HG03439 (cell line): ENCODE measurements at regions not wholly inside any gene's neighbourhood (a gene's known extent, or its start where the extent isn't known, plus 50 kb on each side); places are given as distances from the start of the nearest gene placed in this dataset.
"Not testable (repeated sequence)": the region's sequence is repeated elsewhere in the genome, so short reads cannot be mapped to it uniquely, and the experiment has no call there.

Experiments
- ATAC-seq: cut with Tn5 transposase; IDR thresholded peaks from one replicate; pipeline ENCODE4 v1.9.1; 2021; ENCODE audit warnings: mild to moderate bottlenecking, moderate library complexity; ENCODE audit not compliant: unreplicated experiment

DNA sequence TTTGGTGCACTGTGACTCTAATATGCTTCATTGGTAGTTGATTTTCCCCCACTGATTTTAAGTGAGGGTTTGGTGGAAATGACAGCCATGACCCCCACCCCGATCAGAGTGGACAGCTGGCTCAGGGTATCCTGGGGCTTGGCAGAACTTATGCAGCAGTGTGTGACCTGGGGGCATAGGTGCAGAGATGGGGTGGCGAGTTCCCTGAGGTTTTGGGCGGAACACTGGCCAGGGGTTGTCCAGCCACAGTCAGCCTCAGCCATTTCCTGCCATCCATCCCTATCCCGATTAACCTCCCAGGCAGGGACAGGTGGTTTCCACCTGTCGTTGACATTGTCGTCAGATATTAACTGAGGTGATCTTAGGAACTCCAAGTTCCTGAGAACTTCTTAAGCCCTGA, 155.8 kb upstream of the CHST15 start:
- ATAC-seq, result no peak

DNA sequence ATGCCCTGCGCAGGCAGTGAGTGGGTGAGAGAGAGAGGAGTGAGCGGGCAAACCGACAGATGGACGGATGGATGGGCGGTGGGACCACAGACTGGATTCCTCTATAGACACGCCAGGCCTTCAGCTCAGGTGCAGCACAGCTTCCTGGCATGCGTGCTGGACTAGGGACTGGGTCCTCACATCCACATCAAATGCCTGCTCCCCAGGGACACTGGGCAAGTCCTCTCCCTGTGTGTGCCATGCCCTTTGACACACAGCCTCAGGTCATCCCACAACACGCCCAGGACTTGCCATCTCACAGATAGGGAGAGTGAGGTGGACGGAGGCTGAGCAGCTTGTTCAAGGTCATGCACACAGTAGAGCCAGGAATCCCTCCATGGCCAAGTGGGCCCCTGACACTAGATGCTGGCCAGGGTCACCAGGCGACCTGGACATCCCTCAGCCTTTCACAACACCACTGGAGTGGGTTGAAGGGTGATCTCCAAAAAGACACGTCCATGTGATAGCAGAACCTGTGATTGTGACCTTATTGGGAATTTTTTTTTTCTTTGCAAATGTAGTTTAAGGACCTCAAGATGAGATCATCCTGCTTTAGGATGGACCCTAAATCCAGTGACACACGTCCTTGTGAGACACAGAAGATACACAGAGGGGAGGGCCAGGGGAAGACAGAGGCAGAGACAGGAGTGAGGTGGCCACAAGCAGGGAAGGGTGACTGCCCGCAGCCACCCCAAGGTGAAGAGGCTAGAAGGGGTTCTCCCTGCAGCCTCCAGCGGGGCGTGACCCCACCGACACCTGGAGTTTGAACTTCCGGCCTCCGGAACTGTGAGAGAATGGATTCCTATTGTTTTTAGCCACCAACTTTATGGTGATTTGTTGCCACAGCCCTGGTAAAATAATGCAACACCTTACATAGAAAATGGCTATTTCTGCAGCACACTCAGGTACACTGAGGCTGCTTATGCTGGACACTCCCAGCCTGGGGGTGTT, 155.0 kb upstream of the CHST15 start:
- ATAC-seq, result no peak

GRCh38 chr10:124245806-124246440, 152.5 kb upstream of the CHST15 start:
- no peak for ATAC-seq

DNA sequence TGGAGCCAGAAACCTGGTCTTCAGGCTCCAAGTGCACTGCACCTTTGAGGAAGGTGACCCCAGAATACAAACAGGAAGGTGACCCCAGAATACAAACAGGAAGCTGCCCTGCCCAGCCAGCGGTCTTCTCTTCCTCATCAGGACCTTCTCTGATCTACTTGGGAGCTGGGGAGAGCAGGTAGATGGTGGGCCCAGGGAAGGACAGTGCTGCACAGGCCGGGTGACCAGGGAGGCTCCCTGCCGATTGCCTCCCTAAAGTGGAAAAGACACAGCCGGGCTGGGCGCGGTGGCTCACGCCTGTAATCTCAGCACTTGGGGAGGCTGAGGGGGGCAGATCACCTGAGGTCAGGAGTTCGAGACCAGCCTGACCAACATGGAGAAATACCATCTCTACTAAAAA, 151.8 kb upstream of the CHST15 start:
- ATAC-seq, result no peak

DNA sequence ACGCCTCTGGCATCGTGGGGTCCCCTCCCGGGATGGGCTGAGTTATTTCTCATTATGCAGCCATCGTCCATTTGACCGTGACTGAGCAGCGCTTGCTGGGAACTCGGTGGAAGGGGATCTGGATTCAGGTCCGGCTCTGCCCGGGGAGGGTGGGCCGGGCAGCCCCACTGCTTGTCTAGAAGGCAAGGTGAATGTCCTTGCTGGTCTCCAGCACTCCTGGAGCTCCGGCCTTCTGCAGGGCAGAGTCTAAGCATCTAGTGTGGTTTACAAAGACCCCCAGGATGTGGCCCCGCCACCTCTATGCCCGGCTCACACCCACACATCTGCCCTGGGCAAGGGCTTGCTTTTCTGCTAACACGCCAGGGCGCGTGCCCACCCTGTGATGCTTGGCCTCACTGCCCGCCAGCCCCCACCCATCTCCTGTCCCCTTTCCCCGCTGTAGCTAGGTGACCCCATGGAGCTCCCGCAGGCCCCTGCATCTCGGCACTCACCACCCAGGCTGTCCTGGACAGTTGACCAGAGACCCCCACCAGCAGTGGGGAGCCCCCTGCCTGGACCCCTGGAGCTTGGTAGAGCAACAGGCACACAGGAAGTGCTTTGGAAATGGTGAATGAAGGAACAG, 151.0 kb upstream of the CHST15 start:
- ATAC-seq, result no peak

DNA sequence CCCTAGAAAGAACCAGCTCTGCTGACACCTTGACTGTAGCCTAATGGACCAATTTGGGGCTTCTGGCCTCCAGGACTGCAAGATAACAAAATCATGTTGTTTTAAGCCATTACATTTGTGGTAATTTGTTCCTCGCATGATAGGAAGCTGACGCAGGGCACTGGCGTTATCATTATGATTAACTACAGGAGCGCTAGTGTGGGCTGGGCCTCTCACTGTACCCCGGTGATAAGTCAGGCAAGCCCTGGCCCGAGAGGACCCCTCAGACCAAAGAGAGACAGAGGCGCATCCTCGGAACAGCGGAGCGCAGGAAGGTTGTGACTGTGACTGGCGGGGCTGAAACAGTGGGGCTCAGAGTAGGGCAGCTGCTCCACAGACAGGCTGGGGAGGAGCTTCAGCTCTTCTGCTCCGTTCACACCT, 150.3 kb upstream of the CHST15 start:
- ATAC-seq, result no peak

DNA sequence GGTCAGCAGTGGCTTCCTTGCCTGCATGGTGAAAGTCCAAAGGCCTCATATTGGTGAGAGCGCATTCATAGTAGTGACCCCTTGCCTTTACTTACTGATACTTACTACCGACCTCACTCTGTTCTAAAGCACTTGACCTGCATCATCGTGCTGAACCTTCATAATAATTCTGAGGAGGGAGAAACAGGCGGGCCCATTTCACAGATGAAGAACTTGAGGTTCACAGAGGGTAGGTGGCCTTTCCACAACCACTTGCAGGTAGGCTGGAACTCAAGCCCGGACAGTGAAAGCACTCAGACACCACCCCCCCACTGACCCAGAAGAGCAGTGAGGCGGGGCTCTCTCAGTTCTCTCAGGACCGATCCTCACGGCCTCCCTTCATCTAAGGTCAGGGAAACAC, 149.4 kb upstream of the CHST15 start:
- ATAC-seq, result no peak

GRCh38 chr10:124242365-124242764, 149.0 kb upstream of the CHST15 start:
- no peak for ATAC-seq

DNA sequence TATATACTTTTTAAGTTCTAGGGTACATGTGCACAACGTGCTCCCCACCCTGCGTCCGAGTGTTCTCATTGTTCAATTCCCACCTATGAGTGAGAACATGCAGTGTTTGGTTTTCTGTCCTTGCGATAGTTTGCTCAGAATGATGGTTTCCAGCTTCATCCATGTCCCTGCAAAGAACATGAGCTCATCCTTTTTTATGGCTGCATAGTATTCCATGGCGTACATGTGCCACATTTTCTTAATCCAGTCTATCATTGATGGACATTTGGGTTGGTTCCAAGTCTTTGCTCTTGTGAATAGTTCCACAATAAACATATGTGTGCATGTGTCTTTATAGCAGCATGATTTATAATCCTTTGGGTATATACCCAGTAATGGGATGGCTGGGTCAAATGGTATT, 148.1 kb upstream of the CHST15 start:
- ATAC-seq, result not testable (repeated sequence)

DNA sequence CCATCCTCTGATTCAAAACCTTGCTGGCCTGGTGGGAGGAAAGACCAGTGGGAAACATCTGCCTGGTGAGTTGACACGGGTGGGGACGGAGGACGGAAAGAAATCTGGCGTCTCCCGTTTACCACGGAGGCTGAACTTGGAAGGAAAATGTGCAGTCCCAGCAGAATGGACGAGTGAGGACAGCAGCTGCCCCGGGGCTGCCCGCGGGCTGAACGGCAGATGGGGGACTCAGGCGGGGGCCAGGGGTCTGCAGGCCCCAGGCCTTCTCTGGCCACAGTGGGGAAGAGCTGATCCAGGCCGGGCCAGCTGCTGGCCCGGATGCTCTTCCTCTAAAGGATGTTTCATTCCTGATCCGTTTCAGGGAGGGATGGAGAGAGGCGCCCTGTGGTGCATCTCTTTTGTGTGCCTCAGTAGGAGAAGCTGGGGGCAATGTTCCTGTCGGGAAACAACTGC, 147.5 kb upstream of the CHST15 start:
- no peak for ATAC-seq

DNA sequence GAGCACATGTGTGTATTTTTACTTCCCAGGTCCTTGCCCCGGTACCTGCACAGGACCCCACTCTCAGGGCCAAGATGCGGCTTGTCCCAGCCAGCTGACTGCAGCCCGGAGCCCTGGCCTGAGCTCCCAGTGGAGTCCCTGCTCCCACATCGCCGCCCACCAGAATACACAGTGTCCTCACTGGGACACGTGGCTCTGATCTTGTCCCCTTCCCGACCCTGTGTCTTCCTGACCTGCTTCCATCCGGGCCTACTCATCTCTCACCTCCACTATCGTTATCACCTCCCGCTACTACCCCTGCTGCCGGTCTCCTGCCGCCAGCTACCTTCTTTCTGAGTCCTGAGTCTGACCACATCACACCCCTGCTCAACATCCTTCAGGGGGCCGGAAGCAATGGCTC, 146.3 kb upstream of the CHST15 start:
- no peak for ATAC-seq

DNA sequence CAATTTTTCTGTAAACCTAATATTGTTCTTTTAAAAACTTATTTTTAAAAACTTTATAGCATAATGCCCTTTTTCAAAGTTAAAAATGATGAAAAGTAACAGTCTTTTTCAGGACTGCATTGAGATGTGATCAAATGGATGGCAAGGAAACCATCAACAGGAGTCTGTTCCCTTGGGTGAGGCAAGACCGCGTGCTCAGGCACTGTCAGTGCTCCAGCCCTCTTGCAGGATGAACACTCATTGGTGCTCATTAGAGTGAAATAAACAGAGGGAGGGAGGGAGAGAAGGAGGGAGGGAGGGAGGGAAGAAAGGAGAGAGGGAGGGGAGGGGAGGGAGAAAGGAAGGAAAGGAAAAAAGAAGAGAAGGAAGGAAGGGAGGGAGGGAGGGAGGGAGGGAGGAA, 145.7 kb upstream of the CHST15 start:
- ATAC-seq, result no peak

DNA sequence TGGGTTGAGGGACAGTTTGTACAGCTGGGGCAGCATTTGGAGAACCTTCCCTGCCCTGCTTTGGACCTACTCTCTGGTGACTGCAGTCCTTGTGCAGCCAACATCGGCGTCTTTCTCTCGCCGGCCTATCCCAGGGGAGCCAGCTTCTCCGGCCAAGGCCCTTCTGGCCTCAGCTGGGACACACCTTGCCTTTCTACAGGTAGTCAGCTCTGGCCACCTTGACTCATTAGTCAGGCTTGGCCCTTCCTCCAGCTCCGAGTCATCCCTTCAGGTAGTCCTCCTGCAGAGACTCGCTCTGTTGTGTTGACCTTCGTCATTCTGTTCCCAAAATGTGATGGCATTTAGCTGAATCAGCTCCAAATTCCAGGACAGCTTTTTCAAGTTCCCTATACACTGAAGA, 145.0 kb upstream of the CHST15 start:
- ATAC-seq, result no peak

DNA sequence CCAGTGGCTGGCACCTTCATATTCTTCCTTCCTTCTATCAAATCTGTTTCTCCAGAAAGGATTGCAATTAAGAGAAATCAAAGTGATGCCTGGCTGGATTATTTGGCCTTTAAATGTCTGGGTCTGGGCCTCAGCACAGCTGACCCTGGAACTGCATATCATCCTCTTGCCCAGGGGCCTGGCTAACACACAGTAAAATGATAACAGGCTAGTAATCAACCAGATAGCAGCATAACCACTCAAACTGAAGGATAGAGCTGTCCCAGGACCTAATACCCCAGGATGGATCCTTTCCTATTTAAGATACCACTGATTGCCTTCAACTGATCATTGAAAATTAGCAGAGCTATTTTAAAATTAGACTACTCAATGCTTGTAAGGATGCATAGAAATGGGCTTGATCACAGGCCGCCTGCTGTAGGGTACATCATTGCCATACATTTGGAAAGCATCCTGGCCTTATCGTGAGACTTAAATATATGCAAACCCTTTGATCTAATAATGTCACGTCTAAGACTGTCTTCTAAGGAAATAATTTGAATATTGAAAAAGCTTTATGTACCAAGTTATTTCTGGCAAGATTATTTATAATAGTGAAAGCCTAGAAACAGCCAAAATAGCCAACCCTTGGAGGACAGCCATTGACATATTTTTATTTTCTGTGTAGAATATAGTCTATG, 144.0 kb upstream of the CHST15 start:
- ATAC-seq, result no peak

GRCh38 chr10:124236816-124237215, 143.4 kb upstream of the CHST15 start:
- ATAC-seq, result no peak

DNA sequence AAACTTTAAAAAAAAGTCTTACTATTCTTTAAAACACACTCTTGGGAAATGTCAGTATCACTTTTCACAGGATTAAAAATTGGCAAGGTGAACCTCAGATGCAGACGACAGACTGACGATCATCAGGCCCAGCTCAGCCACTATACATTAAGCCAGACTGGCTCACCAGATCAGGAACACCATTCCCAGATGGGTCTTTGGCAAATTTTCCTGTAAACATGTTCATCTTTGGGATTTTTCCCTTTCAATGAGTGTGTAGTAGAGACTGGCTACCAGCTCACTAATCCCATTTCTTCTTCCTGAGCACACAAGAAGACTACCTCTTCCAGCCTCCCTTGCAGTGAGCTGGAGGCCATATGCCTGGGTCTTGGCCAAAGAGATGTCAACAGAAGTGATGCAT, 142.7 kb upstream of the CHST15 start:
- ATAC-seq, result no peak

DNA sequence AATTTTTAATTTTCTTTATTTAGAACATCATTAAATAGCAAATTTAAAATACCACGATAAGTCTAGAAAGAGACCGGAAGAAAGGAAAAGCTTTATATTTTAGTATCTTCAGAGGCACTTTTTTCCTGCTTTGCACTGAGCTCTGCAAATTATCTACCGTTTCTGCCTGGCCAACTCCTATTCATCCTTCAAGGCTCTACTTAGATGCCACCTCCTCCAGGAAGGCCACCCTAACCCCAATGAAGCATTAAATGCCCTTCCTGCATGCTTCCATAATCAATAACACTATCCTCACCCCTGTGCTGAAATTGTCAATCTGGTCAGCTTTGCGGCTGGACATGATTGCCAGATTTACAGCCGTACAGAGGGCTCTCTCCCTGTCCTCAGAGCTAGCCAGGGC, 141.8 kb upstream of the CHST15 start:
- ATAC-seq, result no peak

DNA sequence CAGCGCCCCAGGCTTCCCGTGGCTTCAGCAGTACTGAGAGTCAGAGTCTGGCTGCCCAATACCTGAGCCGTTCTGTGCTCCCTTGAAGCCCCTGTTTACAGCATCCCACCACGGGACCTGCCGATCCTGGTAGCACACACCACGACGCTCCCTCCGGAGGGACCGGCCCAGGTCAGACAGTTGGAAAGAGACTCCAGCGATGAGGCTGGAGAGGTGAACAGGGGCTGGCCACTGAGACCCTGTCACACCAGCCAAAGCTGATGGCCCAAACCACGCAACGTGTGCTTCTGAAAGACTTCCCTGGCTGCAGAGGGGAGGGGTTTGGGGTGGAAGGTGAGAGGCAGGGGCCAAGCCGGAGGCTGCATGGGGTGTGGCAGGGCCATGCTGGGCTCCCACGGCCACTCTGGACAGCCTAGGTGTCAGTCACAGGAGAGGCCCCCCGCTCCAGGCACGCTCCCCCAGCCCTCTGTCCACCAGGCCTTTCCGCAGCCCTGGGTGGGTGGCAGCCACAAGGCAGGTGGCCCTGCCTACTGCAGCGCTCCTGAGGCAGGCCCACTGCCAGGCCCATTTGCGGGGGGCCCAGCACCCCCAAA, 140.2 kb upstream of the CHST15 start:
- ATAC-seq, result no peak

- no peak for ATAC-seq
Observed at GRCh38 chr10:124232686-124233545, 139.5 kb upstream of the CHST15 start.
